NCI-H146 treated with DMSO at 0.1 percent for 48 hours (cell line): ENCODE measurements at regions not wholly inside any gene's neighbourhood (a gene's known extent, or its start where the extent isn't known, plus 50 kb on each side); places are given as distances from the start of the nearest gene placed in this dataset.

ENCODE experiments used
- DNase-seq: peaks from one replicate; lab custom pipeline; 2025; ENCODE audit not compliant: unreplicated experiment; lab: John Stamatoyannopoulos, UW

DNA sequence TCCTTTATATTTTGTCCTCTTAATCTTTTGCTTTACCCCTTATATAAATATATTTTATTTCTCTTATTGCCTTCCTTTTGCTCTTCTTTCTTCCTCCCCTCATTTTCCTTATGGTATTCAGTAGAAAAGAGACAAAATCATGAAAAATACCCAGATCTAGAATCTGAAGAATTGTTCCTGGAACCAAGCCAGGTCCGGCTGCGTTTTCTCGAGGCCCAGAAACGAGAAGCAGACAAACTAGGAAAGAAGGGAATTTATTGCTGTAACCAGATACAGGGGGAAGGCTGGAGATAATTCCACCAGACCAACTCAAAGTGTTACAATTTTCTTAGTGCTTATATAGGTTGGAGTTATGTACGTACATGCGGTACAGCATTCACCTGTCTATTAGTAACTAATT lies 328.7 kb downstream of the GABRG1 start:
- DNase-seq = no peak

DNA sequence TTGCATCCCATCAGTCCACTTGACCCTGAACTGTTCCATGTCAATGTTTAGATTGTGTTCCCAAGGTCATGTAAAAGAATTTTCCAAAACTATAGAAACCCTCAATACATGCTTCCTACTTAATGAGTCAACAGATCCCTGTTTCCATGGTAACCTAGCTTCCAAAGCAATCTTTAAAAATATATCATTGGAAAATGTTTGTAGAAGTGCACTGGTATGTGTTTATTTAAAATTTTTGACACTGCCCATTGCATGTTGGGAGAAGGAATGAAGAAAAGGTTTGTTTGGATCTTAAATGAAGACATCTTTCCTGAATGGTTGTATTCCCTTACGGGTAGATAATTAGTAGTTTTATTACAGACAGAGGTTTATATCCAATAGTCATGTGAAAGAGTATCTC lies 345.3 kb downstream of the GABRG1 start:
- no peak for DNase-seq

DNA sequence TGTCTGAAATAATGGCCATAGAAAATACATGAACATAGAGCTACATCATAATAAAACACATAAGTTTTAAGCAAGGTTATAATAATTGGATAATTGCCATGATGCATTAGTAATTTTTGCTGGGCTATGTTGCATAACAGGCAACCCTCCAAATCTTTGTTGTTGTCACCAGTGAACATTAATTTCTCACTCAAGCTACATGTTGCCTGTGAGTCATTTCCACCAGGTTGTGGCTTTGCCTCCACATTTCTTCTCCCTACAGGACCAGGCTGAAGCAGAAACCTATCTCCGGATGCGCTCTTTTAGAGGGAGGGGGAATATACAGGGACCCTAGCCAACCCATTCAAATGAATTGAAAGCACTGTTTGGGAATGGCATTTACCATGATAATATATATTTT lies 347.7 kb downstream of the GABRG1 start:
- DNase-seq = no peak

DNA sequence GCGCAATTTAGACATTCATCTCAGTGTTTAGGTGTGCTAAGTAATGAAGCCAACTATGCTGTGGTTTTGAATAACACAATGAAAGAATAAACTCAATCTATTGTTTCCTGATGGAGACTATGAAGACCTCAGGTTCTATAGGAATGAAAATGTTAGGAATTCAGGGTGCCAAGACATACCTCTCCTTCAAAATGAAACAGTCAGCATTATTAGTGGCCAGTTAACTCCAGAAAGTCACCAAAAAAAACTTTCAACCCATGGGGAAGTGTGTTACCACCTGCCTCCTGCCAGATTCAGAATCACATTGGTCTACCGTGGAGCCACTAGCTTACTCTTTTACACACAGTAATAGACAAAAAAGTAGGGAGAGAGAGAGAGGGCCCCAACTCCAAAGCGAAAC lies 352.9 kb downstream of the GABRG1 start:
- DNase-seq = no peak

DNA sequence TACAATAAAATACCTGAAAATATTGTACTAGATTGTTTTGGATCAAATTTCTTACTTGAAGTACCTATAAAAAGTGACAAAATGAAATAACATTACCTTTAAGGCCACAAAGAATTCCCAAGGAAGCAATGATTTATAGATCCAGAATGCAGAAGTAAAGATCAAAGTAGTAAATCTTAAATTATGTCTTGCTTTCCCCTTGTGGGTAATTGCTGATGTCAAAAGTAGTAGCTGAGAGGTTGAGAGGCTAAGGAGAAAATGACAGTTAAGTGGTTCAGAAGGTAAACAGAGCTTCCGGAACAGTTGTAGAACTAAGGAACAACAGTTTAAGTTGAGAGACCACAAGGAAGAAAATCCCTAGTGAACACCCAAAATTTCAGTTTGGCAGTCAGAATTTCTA lies 358.3 kb downstream of the GABRG1 start:
- DNase-seq = no peak

DNA sequence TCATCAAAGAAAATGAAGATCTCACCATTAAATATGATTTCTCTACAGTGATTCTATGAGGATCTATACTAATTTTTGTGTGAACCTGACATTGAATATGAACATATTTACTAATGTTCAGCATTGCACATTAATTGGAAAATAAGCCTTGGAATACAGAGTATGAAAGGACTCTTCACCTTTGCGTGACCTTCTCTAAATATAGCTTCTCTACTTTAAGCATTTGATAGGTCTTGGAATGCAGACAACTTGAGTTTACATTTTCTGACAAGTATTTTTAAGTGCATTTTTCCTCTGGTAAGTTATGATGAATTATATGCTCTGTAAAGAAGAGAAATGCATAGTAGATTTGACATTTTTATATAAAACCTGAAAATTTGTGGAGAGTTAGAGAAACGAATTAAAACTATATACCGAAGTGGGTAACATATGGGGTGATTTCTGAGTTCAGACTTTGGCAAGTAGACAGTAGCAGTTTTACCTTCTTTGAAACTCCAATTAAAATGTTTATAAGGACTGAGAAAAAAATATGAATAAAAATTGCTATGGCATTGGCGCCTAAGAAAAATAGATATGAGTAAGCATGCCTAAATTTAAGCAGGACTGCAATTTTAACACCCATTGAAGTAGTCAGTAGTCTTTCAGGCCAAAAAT lies 371.9 kb downstream of the GABRG1 start:
- DNase-seq = no peak

DNA sequence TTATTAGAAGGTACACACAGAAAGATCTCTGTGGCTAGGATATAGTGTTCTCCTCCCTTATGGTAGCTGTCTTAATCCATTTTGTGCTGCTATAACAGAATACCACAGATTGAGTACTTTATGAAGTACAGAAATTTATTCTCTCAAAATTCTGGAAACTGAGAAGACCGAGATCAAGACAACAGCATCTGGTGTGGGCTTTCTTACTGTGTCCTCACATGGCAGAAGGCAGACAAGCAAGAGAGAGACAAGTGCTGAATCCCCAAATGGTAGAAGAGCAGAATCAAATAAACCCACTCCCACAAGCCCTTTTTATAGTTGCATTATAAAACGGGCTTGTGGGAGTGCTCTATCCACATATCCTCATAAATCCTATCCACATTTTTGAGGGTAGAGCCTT lies 373.1 kb downstream of the GABRG1 start:
- no peak for DNase-seq

DNA sequence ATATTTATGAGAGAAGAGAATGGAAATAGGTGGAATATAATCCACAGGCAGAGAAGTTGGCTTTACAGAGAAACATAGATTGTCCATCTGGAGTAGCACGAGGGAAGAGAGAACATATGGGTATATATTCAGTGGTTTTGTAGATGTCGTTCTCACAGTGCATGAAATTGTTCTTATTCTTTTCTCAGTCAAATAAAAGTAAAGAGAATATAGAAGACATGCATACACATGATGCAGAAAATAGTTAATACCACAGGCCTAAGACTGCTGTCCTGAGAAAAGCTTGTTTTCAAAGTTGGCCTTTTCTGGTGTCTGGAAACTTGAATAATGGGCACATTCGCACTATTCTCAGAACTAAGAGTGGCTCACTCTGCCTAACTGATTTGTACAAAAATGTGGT lies 378.1 kb downstream of the GABRG1 start:
- no peak for DNase-seq

DNA sequence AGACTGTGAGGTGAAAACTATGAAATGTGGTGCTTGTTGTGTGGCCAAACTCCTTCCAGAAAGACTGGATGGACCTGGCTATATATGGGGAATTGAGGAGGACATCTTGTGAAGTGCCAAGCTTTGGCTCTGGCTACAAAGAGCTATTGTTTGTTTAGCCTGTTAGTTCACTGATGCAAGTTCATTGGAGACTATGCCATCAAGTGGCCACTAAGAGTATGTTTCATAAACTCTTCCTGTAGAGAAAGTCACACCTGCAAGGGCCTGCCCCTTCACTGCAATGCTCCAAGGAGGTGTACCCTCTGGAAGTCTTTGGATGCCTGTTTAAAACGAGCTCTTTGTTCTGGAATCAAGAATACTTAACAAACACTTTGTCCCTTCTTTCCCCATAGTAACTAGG lies 382.0 kb downstream of the GABRG1 start:
- no peak for DNase-seq

DNA sequence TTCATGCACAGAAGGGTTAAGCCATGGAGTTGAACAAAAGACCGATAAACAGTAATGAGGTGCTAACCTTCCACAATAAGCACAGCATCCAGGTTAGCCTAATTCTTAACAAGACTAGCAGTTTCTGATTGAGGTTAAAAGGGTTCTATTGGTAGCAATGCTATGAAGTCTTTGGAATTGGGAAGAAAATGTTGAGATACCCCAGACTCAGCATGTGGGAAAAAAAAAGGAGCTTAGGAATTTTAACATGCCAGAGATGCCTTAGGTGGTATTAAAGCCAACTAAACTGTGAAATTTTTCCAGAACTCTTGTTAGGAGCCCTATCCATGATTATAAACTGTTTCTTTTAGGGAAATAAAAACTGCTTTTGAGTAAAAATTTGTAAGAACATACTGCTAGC lies 391.7 kb downstream of the GABRG1 start:
- DNase-seq = no peak

DNA sequence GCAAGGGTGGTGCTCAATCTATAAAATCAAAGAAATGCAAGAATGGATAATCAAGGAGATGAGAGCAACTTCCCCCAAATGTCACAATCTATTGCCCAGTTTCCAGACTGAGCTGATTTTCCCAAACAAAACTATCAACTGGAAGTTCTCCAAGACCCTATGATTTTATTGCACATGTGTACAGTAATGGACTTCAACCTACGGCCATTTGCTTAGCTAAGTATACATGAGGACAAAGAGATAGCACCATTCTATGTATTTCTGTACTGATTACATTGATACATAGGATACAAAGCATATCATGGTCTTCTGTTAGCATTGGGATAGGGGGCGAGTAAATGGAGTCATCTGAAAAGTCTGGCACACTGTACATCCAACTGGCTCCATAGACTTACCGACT lies 407.8 kb downstream of the GABRG1 start:
- DNase-seq = no peak

DNA sequence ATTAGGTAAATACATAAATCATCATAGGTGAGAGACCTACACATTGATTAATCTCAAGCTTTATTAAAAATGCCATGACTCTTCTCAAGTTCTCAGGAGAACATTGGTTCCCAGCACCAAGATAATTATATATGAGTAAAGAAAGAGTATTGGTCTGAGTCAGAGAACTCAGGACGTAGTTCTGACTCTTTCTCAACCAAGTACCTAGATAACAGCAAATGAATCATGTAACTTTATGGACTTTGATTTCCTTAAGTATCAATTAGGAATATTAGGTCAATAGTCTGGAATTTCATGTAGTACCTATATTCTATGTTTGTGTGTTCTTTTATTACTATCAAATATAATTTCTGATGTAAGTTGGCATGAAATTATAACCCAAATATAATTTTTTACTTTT lies 409.9 kb downstream of the GABRG1 start:
- DNase-seq = no peak

DNA sequence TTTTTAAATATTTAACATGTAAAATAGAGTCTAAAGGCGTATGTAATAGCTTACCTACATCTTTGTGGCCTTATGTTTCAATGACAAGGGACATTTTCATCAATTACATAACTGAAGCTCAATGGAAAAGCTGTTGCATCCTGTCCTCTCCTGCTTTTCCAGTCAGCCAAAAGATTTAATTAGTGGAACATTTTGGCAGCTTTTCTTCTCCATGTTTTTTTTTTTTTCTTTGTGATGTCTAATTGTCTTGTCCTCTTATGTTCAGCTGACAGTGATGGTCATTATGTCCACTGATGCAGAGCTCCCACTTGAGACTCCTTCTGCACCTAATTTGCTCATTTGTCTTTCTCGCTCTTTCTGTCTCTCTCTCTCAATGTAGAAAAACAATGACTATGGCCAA lies 422.2 kb downstream of the GABRG1 start:
- DNase-seq = no peak

DNA sequence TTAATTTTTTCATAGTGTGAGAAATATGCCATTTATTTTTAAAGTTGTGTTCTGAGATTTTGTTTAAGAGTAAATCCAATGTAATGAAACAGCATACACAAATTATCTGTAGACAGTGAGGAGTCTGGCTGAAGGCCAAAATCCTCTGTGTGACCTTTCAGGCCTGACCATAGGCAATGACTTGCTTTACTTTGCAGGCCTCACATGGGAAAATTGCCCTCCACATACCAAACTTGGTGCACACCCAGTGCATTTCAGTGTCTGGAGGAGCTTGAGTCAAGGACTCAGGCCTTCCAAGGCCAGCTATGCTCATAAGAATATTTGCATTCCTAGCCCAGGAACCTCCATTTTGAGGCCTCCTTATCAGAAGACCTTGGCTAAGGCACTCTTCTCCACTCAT lies 430.1 kb downstream of the GABRG1 start:
- DNase-seq = no peak

DNA sequence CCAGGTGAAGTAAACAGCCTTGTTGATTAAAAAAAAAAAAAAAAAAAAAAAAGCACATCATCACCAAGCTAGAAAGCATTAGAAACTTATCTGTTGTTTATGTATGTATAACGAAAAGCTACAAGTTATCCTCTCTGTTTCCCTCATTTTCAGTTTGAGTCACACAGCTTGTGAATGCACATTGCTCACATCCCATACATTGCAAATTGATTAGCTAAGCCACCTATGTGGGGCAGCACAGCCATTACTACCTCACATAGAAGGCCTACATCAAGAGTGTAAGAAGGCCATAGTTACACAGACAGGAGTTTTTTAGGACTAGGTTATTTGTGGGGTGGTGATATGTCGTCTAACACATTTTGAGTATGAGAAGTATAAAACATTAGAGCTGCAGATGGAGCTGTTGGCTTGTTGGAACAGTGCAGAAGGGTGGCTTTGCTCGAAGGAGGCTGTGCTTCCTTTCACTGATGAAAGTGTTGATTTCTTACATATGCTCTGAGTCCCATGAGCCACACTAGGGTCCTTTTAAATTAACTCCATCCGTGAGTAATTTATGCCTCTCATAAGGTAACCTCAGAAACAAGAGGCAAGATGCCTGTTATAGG lies 431.6 kb downstream of the GABRG1 start:
- no peak for DNase-seq

DNA sequence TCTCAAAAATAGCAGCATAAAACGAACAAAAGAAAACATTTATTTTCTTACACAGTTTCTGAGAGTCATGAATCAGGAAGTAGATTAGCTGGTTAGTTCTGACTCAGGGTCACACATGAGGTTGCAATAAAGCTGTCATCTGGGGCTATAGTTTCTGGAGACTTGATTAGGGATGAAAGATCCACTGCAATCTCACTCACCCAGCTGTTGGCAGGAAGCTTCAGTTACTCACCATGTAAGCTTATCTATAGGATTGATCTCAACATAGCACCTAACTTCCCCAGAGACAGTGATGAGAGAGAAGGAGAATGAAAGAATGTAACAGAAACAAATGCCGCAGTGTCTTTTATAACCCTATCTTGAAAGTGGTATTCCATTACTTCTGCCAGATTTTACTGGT lies 435.5 kb downstream of the GABRG1 start:
- no peak for DNase-seq

DNA sequence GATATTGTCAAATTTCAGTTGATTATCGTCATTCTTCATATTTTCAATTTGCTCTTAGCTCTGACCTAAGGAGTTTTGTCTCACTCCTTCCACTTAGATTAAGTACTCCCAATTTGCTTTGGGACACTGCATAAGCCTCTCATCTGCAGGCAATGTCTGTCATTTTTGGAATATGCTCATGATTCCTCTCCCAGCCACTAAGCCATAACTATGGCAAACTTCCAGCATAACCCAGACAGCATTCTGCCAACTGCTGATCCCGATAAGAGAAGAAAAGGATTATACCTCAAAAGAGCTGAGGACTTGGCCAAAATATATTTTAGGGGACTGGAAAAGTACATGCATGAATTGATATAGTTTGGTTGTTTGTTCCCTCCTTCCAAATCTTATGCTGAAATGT lies 444.4 kb downstream of the GABRG1 start:
- no peak for DNase-seq

DNA sequence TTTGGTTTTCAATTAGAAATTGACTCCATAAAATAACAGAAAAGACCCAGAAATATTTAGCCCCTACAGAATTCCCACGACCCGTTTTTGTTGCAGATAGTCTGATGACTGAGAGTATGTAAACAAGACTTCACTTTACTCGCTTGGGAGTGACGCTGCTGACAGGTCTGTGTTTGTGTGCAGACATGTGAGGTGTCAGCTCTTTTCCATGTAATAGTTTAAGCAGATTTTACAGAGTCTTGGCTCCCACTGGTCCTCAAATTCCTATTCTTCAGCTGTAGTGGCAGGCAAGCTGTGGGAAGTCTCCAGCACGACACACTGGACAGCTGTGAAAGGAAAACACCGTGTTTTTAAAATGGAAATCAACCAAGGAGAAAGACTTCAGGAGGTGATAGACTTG lies 455.7 kb downstream of the GABRG1 start:
- no peak for DNase-seq

DNA sequence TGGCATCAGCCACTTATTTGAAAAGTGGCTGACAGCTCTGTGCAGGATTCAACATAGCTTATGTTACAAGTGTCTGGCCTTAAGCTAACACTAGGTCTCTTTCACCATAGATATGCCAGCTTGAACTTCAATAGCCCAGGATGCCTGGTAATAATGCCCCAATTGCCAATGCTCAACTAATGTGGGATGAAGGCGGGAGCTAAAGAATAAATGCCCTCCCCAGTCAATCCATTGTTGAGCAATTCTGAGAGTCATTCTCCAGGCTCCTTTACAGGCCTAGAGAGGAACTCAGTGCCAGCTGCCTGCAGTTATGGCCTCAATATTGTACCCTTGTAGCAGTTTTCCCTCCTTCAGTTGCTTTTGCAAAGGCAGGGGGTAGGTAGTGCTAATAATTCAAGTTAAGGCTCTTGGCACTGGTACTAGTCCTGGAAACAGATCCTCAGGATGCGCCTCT lies 460.2 kb downstream of the GABRG1 start:
- no peak for DNase-seq

DNA sequence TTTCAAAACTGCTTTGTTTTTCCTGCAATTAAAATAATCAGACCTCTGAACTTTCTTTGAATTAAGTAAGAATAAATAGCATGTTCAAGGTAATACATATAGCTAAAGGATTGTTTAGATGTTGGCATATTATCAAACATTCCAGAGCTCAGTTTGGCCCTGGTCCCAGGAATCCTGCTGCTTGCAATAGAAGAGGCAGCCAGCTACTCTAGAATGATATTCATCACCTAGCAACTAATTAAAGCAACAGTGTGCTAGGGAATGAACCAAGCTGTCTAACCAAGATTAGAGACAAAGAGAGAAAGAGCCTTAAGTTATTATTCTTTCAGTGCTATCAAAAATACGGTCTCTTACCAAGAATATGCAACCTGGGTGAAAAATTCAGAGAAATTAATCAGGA lies 460.9 kb downstream of the GABRG1 start:
- no peak for DNase-seq

DNA sequence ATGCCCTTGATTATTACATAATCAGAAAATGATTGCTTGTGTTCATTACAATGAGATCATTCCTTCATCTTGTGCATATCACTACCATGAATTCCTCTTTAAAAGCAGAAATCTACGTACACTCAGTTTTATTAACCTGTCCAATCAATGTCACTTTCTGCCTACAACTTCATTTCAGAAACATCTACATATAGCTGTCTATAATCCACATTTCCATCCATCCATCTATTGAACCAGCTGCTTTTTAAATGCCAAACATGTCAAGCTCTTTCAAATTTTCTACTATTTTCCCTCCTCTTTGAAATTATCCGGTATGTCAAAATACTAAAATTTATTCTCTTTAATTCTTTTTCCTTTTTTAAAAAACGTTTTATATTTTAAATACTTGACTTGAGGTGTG lies 462.0 kb downstream of the GABRG1 start:
- no peak for DNase-seq

DNA sequence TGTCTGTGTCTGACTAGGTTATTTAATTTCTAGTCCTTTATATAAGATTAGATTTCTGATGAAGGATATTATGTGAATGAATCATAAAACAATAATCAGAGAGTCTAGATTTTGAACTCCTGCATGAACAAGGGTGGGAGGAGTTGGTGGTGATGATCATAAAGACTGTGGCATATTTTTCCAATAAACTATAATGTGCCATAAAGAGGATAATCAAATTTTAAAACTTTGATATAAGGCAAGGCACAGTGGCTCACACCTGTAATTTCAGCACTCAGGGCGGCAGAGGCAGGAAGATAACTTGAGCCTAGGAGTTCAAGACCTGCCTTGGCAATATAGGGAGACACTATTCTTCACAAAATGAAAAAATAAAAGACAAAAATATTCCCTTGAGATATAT lies 473.3 kb downstream of the GABRG1 start:
- no peak for DNase-seq

DNA sequence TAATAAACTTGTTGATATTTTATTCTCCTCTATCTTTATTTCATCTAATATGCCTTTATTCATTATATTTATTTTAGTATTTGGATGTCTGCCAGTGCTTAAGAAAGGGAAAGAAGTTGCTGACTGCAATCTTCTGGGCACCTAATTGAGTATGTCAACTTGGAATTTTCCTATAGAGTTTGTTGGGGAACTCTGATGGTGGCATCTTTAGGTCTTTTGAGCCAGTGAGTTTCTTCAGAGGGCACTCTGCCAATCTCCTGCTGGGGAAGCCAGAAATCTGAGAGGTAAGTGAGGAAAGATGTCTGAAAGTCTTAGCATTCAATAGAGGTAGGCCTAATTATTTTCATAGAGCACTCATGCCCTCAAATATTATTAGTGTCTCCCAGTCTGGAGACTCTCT lies 475.0 kb downstream of the GABRG1 start:
- DNase-seq = no peak
